ENCODE measurements at regions not wholly inside any gene's neighbourhood (a gene's known extent, or its start where the extent isn't known, plus 50 kb on each side); places are given as distances from the start of the nearest gene placed in this dataset.

- DNase-seq (ENCODE audit: low read depth, low spot score) (no peak), FAIRE-seq (no peak)
- CTCF ChIA-PET = interaction anchor here (1.0 kb wide), 1 partner anchor 18 kb away, joined by 3 read pairs; no protein-coding TSS in a partner anchor
- H3K79me2 ChIP-seq (ENCODE audit: control insufficient read depth, insufficient read depth, low read length) = no peaks in the 10 kb centered on the region
- H3K27ac ChIP-seq (ENCODE audit: insufficient read depth, low read depth, low read length) = no peak overlapping the region
- POLR2A ChIA-PET = no interaction called here
- H3K9me1 ChIP-seq (replicated peaks; ENCODE audit: control insufficient read depth, extremely low read depth, insufficient read depth, low read length) = no peaks in the 10 kb centered on the region
- intact Hi-C loops (cut with micrococcal nuclease) = no loop called here
- no peaks in the 10 kb centered on the region for H3K4me1 ChIP-seq (ENCODE audit: control insufficient read depth, extremely low read depth, insufficient read depth, low read length)
- no peaks in the 10 kb centered on the region for H3K27me3 ChIP-seq (ENCODE audit: control insufficient read depth in 2 of 2, insufficient read depth in 2 of 2, low read length in 2 of 2)
- dilution Hi-C loops (cut with MboI; ENCODE audit: extremely low pct_ligation_motif_present, low sequenced_read_pairs) = no loop called here
- no peak overlapping the region for H3K4me2 ChIP-seq (ENCODE audit: insufficient read depth, low read length)
- no peak for TF ChIP-seq POLR2A (IDR thresholded peaks at IDR 0.05; ENCODE audit: low read depth, low read length)
- TF ChIP-seq FOS (IDR thresholded peaks at IDR 0.05; ENCODE audit: borderline replicate concordance, insufficient read depth, low read length) = no peak
- TF ChIP-seq POLR2AphosphoS5 (IDR thresholded peaks at IDR 0.05; ENCODE audit: insufficient read depth, low read depth, low read length) = no peak
- no peak for TF ChIP-seq EZH2 (IDR thresholded peaks at IDR 0.05; ENCODE audit: borderline replicate concordance, low read depth, low read length, severe bottlenecking)
- TF ChIP-seq MYC (IDR thresholded peaks at IDR 0.05; ENCODE audit: low read depth, low read length) = no peak
- TF ChIP-seq JUN (IDR thresholded peaks at IDR 0.05; ENCODE audit: borderline replicate concordance, insufficient read depth, insufficient read length, low read depth) = no peak
- TF ChIP-seq GATA2 (IDR thresholded peaks at IDR 0.05; ENCODE audit: insufficient read depth, insufficient read length, low read depth, low read length) = no peak
- TF ChIP-seq MAX (IDR thresholded peaks at IDR 0.05; ENCODE audit: insufficient read depth, insufficient read length) = no peak
- no peak for TF ChIP-seq CTCF (IDR thresholded peaks at IDR 0.05; ENCODE audit: extremely low read depth in 1 of 2, insufficient read depth in 1 of 2, low read depth in 1 of 2, low read length in 2 of 2)
- no TSS peak for BruUV-seq (replicated peaks)
- H3K4me3 ChIP-seq (replicated peaks in 1 of 3; ENCODE audit: insufficient read depth in 1 of 3, low read depth in 1 of 3, low read length in 3 of 3) = no peak overlapping the region
- H3K36me3 ChIP-seq (ENCODE audit: control insufficient read depth in 2 of 2, extremely low read depth in 1 of 2, insufficient read depth in 2 of 2, low read length in 2 of 2) = no peaks in the 10 kb centered on the region
- no peaks in the 10 kb centered on the region for H3K9me3 ChIP-seq (replicated peaks; ENCODE audit: control insufficient read depth, insufficient read depth, low read length)
- no peak overlapping the region for H3K9ac ChIP-seq (replicated peaks; ENCODE audit: extremely low read depth, insufficient read depth, low read length)
- H4K20me1 ChIP-seq (replicated peaks; ENCODE audit: control insufficient read depth, extremely low read depth, insufficient read depth, low read length) = no peaks in the 10 kb centered on the region
- no peak overlapping the region for H2AFZ ChIP-seq (ENCODE audit: low read depth, low read length)
Observed at GRCh38 chr9:81396528-81396927, 292.8 kb downstream of the TLE1 start.
